GM21576 (cell line): ENCODE measurements at regions not wholly inside any gene's neighbourhood (a gene's known extent, or its start where the extent isn't known, plus 50 kb on each side); places are given as distances from the start of the nearest gene placed in this dataset.

ENCODE experiments used
- ATAC-seq: cut with Tn5 transposase; IDR thresholded peaks from one replicate; pipeline ENCODE4 v1.9.1; 2021; ENCODE audit warnings: mild to moderate bottlenecking, moderate library complexity; ENCODE audit not compliant: unreplicated experiment

- ATAC-seq: no peak
Measured at GRCh38 chr5:8870959-8871355, 674.9 kb downstream of the SEMA5A start.

- ATAC-seq: no peak
Measured at GRCh38 chr5:8871446-8871845, 674.4 kb downstream of the SEMA5A start.

GRCh38 chr5:8875722-8876121 is 670.2 kb downstream of the SEMA5A start:
- ATAC-seq: no peak

GRCh38 chr5:8879248-8879647 is 666.6 kb downstream of the SEMA5A start:
- no peak for ATAC-seq

GRCh38 chr5:8884029-8884428 is 661.8 kb downstream of the SEMA5A start:
- no peak for ATAC-seq

- ATAC-seq: no peak
Measured at GRCh38 chr5:8892926-8893325, 652.9 kb downstream of the SEMA5A start.

GRCh38 chr5:8894031-8894430 is 651.8 kb downstream of the SEMA5A start:
- no peak for ATAC-seq

- no peak for ATAC-seq
Measured at GRCh38 chr5:8895062-8895461, 650.8 kb downstream of the SEMA5A start.

- ATAC-seq: no peak
Measured at GRCh38 chr5:8895599-8895998, 650.3 kb downstream of the SEMA5A start.

- no peak for ATAC-seq
Measured at GRCh38 chr5:8897316-8897715, 648.6 kb downstream of the SEMA5A start.

- no peak for ATAC-seq
Measured at GRCh38 chr5:8905021-8905420, 640.9 kb downstream of the SEMA5A start.

GRCh38 chr5:8906303-8906967 is 639.4 kb downstream of the SEMA5A start:
- ATAC-seq: no peak

GRCh38 chr5:8907168-8907868 is 638.6 kb downstream of the SEMA5A start:
- ATAC-seq: no peak

GRCh38 chr5:8908055-8908683 is 637.7 kb downstream of the SEMA5A start:
- ATAC-seq: peak; percentile 63

GRCh38 chr5:8912106-8912505 is 633.8 kb downstream of the SEMA5A start:
- no peak for ATAC-seq

GRCh38 chr5:8913522-8913921 is 632.4 kb downstream of the SEMA5A start:
- ATAC-seq: no peak

GRCh38 chr5:8919096-8919495 is 626.8 kb downstream of the SEMA5A start:
- no peak for ATAC-seq

- ATAC-seq: no peak
Measured at GRCh38 chr5:8923526-8923925, 622.3 kb downstream of the SEMA5A start.

GRCh38 chr5:8924054-8924793 is 621.7 kb downstream of the SEMA5A start:
- no peak for ATAC-seq

- no peak for ATAC-seq
Measured at GRCh38 chr5:8930021-8930420, 615.9 kb downstream of the SEMA5A start.

- no peak for ATAC-seq
Measured at GRCh38 chr5:8934455-8934854, 611.4 kb downstream of the SEMA5A start.

GRCh38 chr5:8940934-8941333 is 604.9 kb downstream of the SEMA5A start:
- no peak for ATAC-seq
